Transverse colon (tissue), 4 donors: ENCODE measurements at regions not wholly inside any gene's neighbourhood (a gene's known extent, or its start where the extent isn't known, plus 50 kb on each side); places are given as distances from the start of the nearest gene placed in this dataset.

Source experiments
- DNase-seq: peaks from one replicate; pipeline ENCODE4 v3.0.0-alpha.2; 2019
- H3K27ac ChIP-seq, 4 donors: fragments of 200-600 bp; sonication (generic); 2 replicates each; pipeline ENCODE4 v1.5.1; 2016 to 2018; ENCODE audit warnings: inconsistent platforms in 4 of 4
- H3K27me3 ChIP-seq: fragments of 200-600 bp; sonication (generic); 2 replicates; pipeline ENCODE4 v1.5.1; 2017; ENCODE audit warnings: inconsistent platforms
- H3K36me3 ChIP-seq, 4 donors: fragments of 200-600 bp; sonication (generic); 2 replicates each; pipeline ENCODE4 v1.5.1; 2017 to 2019; ENCODE audit warnings: inconsistent platforms in 4 of 4
- H3K4me1 ChIP-seq, 4 donors: fragments of 200-600 bp; sonication (generic); 2 replicates each; pipeline ENCODE4 v1.5.1; 2017 to 2020; ENCODE audit warnings: inconsistent platforms in 4 of 4
- H3K4me3 ChIP-seq, 4 donors: fragments of 200-600 bp; sonication (generic); 1 replicate in 1 of 4; 2 replicates in 3 of 4; pipeline versions ENCODE4 v1.5.1 to v1.6.1; 2017 to 2019; ENCODE audit warnings: inconsistent platforms in 4 of 4
- H3K9me3 ChIP-seq, 2 donors: fragments of 200-600 bp; sonication (generic); 2 replicates each; pipeline ENCODE4 v1.5.1; 2017 to 2019; ENCODE audit warnings: inconsistent platforms in 2 of 2
- CTCF ChIP-seq, 5 experiments: fragments of 200-600 bp in 3 of 5; fragments of 450-650 bp in 2 of 5; sonication (generic) in 3 of 5; IDR thresholded peaks; 1 replicate in 2 of 5; 2 replicates in 3 of 5; pipeline ENCODE4 v1.5.1; 2016 to 2017; ENCODE audit warnings: antibody characterized with exemption in 5 of 5, inconsistent platforms in 3 of 5, mild to moderate bottlenecking in 2 of 5, moderate library complexity in 1 of 5
- EP300 ChIP-seq: sonication (generic); formaldehyde crosslinking; IDR thresholded peaks from one replicate; pipeline ENCODE4 v1.6.1; 2017; ENCODE audit warnings: antibody characterized with exemption, low read depth
- POLR2A ChIP-seq: fragments of 450-650 bp; IDR thresholded peaks from one replicate; pipeline ENCODE4 v1.6.1; 2016; ENCODE audit warnings: antibody characterized with exemption, mild to moderate bottlenecking, moderate library complexity
- POLR2AphosphoS5 ChIP-seq, 3 donors: sonication (generic); formaldehyde crosslinking; IDR thresholded peaks; one replicate each; pipeline ENCODE4 v1.6.1; 2016; ENCODE audit warnings: antibody characterized with exemption in 3 of 3
- WGBS, 2 donors: methylation state at CpG; one replicate each; pipeline ENCODE4 v1.1.5; 2018; ENCODE audit warnings: low coverage in 1 of 2; 5-methylcytosine and 5-hydroxymethylcytosine counted together
- in situ Hi-C, 4 donors: fragments of 200-750 bp; cut with MboI; loops; one replicate each; pipeline versions ENCODE4 v1.15.0 to v1.15.1; 2017; ENCODE audit warnings: low sequenced_read_pairs in 3 of 4, low pct_ligation_motif_present in 1 of 4, low pct_unique_long_range_greater_than_20kb in 1 of 4
- intact Hi-C: fragments of 100-400 bp; cut with DNase I; formaldehyde crosslinking; loops from one replicate; pipeline ENCODE4 v1.15.1; 2023; ENCODE audit warnings: low total_unique reads

- in situ Hi-C loops: no loop called here
- WGBS, 2 donors: 50% methylated on average over 2 of the region's 2 CpGs
- Histone ChIP-seq H3K4me3 (no peak overlapping the region), H3K4me1 (no peaks in the 10 kb centered on the region), H3K36me3 (no peaks in the 10 kb centered on the region), H3K27me3 (no peaks in the 10 kb centered on the region), H3K9me3 (no peaks in the 10 kb centered on the region), H3K27ac (no peak overlapping the region)
- DNase-seq: no peak
- TF ChIP-seq CTCF (IDR thresholded peaks at IDR 0.05) (no peak), POLR2AphosphoS5 (IDR thresholded peaks at IDR 0.05) (no peak), EP300 (no peak), POLR2A (no peak)
- intact Hi-C loops: no loop called here
Measured at GRCh38 chr5:159616952-159617351, 286.7 kb upstream of the IL12B start.

GRCh38 chr5:159619826-159620225, 289.5 kb upstream of the IL12B start:
- in situ Hi-C loops (no loop called here), intact Hi-C loops (no loop called here)
- WGBS, 2 donors: 54 to 62% methylated on average over 3 to 4 of the region's 4 CpGs
- peaks cover 2 to 6% of the 10 kb centered on the region in 2 donors for H3K9me3 ChIP-seq
- TF ChIP-seq CTCF (IDR thresholded peaks at IDR 0.05): no peak
- TF ChIP-seq EP300: no peak
- no peak for TF ChIP-seq POLR2A
- TF ChIP-seq POLR2AphosphoS5 (IDR thresholded peaks at IDR 0.05): no peak
- no peak overlapping the region for H3K4me3 ChIP-seq
- no peaks in the 10 kb centered on the region for H3K27me3 ChIP-seq
- DNase-seq: no peak
- no peaks in the 10 kb centered on the region for H3K36me3 ChIP-seq
- H3K4me1 ChIP-seq: no peaks in the 10 kb centered on the region
- H3K27ac ChIP-seq: no peak overlapping the region

GRCh38 chr5:159620853-159621540, 290.7 kb upstream of the IL12B start:
- Histone ChIP-seq H3K4me1 (no peaks in the 10 kb centered on the region), H3K9me3 (peaks cover 2 to 6% of the 10 kb centered on the region in 2 donors), H3K36me3 (no peaks in the 10 kb centered on the region), H3K27ac (no peak overlapping the region), H3K27me3 (no peaks in the 10 kb centered on the region), H3K4me3 (no peak overlapping the region)
- 41 to 83% methylated on average over 4 to 5 of the region's 5 CpGs for WGBS, 2 donors
- TF ChIP-seq EP300: no peak
- no peak for TF ChIP-seq POLR2A
- no peak for TF ChIP-seq POLR2AphosphoS5 (IDR thresholded peaks at IDR 0.05)
- no peak for TF ChIP-seq CTCF (IDR thresholded peaks at IDR 0.05)
- in situ Hi-C loops (no loop called here), intact Hi-C loops (no loop called here)
- DNase-seq: no peak

- in situ Hi-C loops: no loop called here
- Histone ChIP-seq H3K36me3 (no peaks in the 10 kb centered on the region), H3K4me1 (no peaks in the 10 kb centered on the region), H3K27me3 (no peaks in the 10 kb centered on the region), H3K4me3 (no peak overlapping the region), H3K9me3 (no peaks in the 10 kb centered on the region), H3K27ac (no peak overlapping the region)
- intact Hi-C loops: no loop called here
- 83% methylated on average over 1 of the region's 1 CpG; no CpG with 5 or more reads in 1 of the 2 donors for WGBS, 2 donors
- no peak for DNase-seq
- TF ChIP-seq CTCF (IDR thresholded peaks at IDR 0.05) (no peak), EP300 (no peak), POLR2AphosphoS5 (IDR thresholded peaks at IDR 0.05) (no peak), POLR2A (no peak)
Measured at GRCh38 chr5:159628703-159629102, 287.6 kb upstream of the ADRA1B start.
